ENCODE measurements at regions not wholly inside any gene's neighbourhood (a gene's known extent, or its start where the extent isn't known, plus 50 kb on each side); places are given as distances from the start of the nearest gene placed in this dataset.

GRCh38 chr9:90310521-90310876, 332.1 kb downstream of the DIRAS2 start:
- no peak for TF ChIP-seq CTCF (IDR thresholded peaks at IDR 0.05)
- no peak for TF ChIP-seq POLR2A (IDR thresholded peaks at IDR 0.05)
- WGBS, 4 donors, result 94 to 100% (median 97%) methylated on average over 1 of the region's 1 CpG
- H3K27ac ChIP-seq, result no peak overlapping the region
- no peaks in the 10 kb centered on the region for H3K4me1 ChIP-seq (replicated peaks in 1 of 2)
- DNase-seq, result no peak
- intact Hi-C loops (cut with DNase I), result no loop called here
- no peaks in the 10 kb centered on the region for H3K27me3 ChIP-seq
- H3K4me3 ChIP-seq, result no peak overlapping the region
- no peaks in the 10 kb centered on the region for H3K9me3 ChIP-seq (replicated peaks in 1 of 3)
- H3K36me3 ChIP-seq (replicated peaks in 1 of 2), result no peaks in the 10 kb centered on the region

- intact Hi-C loops (cut with DNase I), result no loop called here
- H3K9me3 ChIP-seq (replicated peaks in 1 of 3), result no peaks in the 10 kb centered on the region
- no peak for DNase-seq
- no peak overlapping the region for H3K4me3 ChIP-seq
- no peaks in the 10 kb centered on the region for H3K27me3 ChIP-seq
- H3K4me1 ChIP-seq (replicated peaks in 1 of 2), result no peaks in the 10 kb centered on the region
- no peak overlapping the region for H3K27ac ChIP-seq
- H3K36me3 ChIP-seq (replicated peaks in 1 of 2), result no peaks in the 10 kb centered on the region
- WGBS, 4 donors, result 70 to 78% (median 76%) methylated on average over 7 of the region's 7 CpGs
- TF ChIP-seq CTCF (IDR thresholded peaks at IDR 0.05), result no peak
- no peak for TF ChIP-seq POLR2A (IDR thresholded peaks at IDR 0.05)
Measured at GRCh38 chr9:90311811-90312210, 330.8 kb downstream of the DIRAS2 start.

GRCh38 chr9:90322296-90322695, 320.3 kb downstream of the DIRAS2 start:
- Histone ChIP-seq H3K36me3 (replicated peaks in 1 of 2) (no peaks in the 10 kb centered on the region), H3K27ac (no peak overlapping the region), H3K27me3 (no peaks in the 10 kb centered on the region), H3K4me3 (no peak overlapping the region), H3K9me3 (replicated peaks in 1 of 3) (no peaks in the 10 kb centered on the region), H3K4me1 (replicated peaks in 1 of 2) (no peaks in the 10 kb centered on the region)
- TF ChIP-seq POLR2A (IDR thresholded peaks at IDR 0.05) (no peak), CTCF (IDR thresholded peaks at IDR 0.05) (no peak)
- no peak for DNase-seq
- intact Hi-C loops (cut with DNase I), result no loop called here
- WGBS, 4 donors, result 21 to 58% (median 27%) methylated on average over 1 of the region's 1 CpG

- intact Hi-C loops (cut with DNase I), result no loop called here
- no peaks in the 10 kb centered on the region for H3K36me3 ChIP-seq (replicated peaks in 1 of 2)
- TF ChIP-seq CTCF (IDR thresholded peaks at IDR 0.05) (no peak), POLR2A (IDR thresholded peaks at IDR 0.05) (no peak)
- no peaks in the 10 kb centered on the region for H3K4me1 ChIP-seq (replicated peaks in 1 of 2)
- 48 to 59% (median 54%) methylated on average over 6 of the region's 6 CpGs for WGBS, 4 donors
- no peaks in the 10 kb centered on the region for H3K27me3 ChIP-seq
- no peak for DNase-seq
- H3K4me3 ChIP-seq, result no peak overlapping the region
- no peak overlapping the region for H3K27ac ChIP-seq
- no peaks in the 10 kb centered on the region for H3K9me3 ChIP-seq (replicated peaks in 1 of 3)
Measured at GRCh38 chr9:90325913-90326653, 316.5 kb downstream of the DIRAS2 start.
